RWPE2 (cell line): ENCODE measurements at regions not wholly inside any gene's neighbourhood (a gene's known extent, or its start where the extent isn't known, plus 50 kb on each side); places are given as distances from the start of the nearest gene placed in this dataset.
"Not testable (repeated sequence)": the region's sequence is repeated elsewhere in the genome, so short reads cannot be mapped to it uniquely, and the experiment has no call there.

ENCODE experiments used
- ATAC-seq: fragments of 200-7000 bp; cut with Tn5 transposase; 3 replicates; pipeline ENCODE4 v1.9.1; 2021; ENCODE audit warnings: low read depth
- DNase-seq: peaks from one replicate; pipeline ENCODE4 v3.0.0-alpha.2; 2020; ENCODE audit warnings: low spot score
- H3K27ac ChIP-seq: fragments of 450-650 bp; 2 replicates; pipeline ENCODE4 v1.5.1; 2017; ENCODE audit warnings: mild to moderate bottlenecking; ENCODE audit not compliant: poor library complexity, severe bottlenecking
- H3K27me3 ChIP-seq: fragments of 250-450 bp; sonication (Bioruptor Pico); 2 replicates; pipeline ENCODE4 v1.5.1; 2021; ENCODE audit warnings: mild to moderate bottlenecking, moderate library complexity; ENCODE audit not compliant: insufficient read depth, poor library complexity, severe bottlenecking
- H3K36me3 ChIP-seq: fragments of 250-450 bp; sonication (Bioruptor Pico); 2 replicates; pipeline ENCODE4 v1.5.1; 2020; ENCODE audit warnings: low read depth, mild to moderate bottlenecking, moderate library complexity
- H3K4me1 ChIP-seq: fragments of 250-450 bp; sonication (Bioruptor Pico); 2 replicates; pipeline ENCODE4 v1.5.1; 2021; ENCODE audit warnings: mild to moderate bottlenecking, moderate library complexity; ENCODE audit not compliant: insufficient read depth, poor library complexity, severe bottlenecking
- H3K4me3 ChIP-seq: fragments of 250-450 bp; sonication (Bioruptor Pico); 2 replicates; pipeline ENCODE4 v1.5.1; 2021; ENCODE audit warnings: mild to moderate bottlenecking, moderate library complexity; ENCODE audit not compliant: severe bottlenecking
- H3K9me3 ChIP-seq: fragments of 250-450 bp; sonication (Bioruptor Pico); 2 replicates; pipeline ENCODE4 v1.5.1; 2021; ENCODE audit warnings: mild to moderate bottlenecking, moderate library complexity; ENCODE audit not compliant: severe bottlenecking
- CTCF ChIP-seq: fragments of 450-650 bp; IDR thresholded peaks from one replicate; pipeline ENCODE4 v1.5.1; 2017; ENCODE audit warnings: mild to moderate bottlenecking, moderate library complexity; ENCODE audit not compliant: poor library complexity, severe bottlenecking

- DNase-seq, H3K9me3 ChIP-seq, ATAC-seq, H3K27me3 ChIP-seq, H3K4me1 ChIP-seq, H3K27ac ChIP-seq, H3K36me3 ChIP-seq, H3K4me3 ChIP-seq: not testable (repeated sequence)
Observed at GRCh38 chr3:5383486-5384263, 196.2 kb downstream of the EDEM1 start.

DNA sequence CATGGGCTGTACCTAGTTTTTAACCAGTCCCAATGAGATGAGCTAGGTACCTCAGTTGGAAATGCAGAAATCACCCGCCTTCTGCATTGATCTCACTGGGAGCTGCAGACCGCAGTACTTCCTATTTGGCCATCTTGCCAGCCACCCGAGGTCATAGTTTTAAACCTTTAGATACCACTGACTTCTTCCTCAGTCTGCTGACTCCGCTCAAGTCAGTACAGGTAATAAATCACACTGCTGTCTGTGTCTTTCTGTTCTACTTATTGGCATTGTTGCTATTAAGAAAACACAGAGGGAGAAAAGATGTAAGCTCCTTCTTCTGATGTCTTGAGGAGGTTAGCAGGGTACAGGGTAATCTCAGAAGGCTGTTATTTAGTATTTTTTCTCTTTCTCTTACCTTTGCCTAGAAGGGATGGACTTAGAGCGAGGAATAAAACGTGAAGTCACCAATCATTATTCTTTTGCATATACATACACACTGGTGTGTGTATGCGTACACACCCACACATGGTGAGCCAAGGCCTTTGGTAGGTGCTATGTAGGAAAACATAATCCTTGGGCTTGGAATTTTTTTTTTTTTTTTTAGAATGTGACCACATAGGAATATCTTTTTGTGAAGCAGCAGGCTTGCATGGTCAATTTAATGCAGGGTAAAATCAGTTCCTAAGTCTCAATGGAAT is 197.2 kb downstream of the EDEM1 start:
- Histone ChIP-seq H3K27ac (no peak overlapping the region), H3K36me3 (no peaks in the 10 kb centered on the region), H3K4me1 (peaks cover 14% of the 10 kb centered on the region), H3K27me3 (no peaks in the 10 kb centered on the region), H3K4me3 (no peak overlapping the region), H3K9me3 (no peaks in the 10 kb centered on the region)
- TF ChIP-seq CTCF: no peak
- no peak for ATAC-seq
- no peak for DNase-seq

GRCh38 chr3:5388091-5388490 is 200.6 kb downstream of the EDEM1 start:
- H3K4me3 ChIP-seq: no peak overlapping the region
- peaks cover 17% of the 10 kb centered on the region for H3K4me1 ChIP-seq
- DNase-seq (no peak), ATAC-seq (peak; percentile 50)
- H3K27me3 ChIP-seq: no peaks in the 10 kb centered on the region
- TF ChIP-seq CTCF: no peak
- H3K27ac ChIP-seq: peak overlapping the region; percentile 95
- H3K36me3 ChIP-seq: no peaks in the 10 kb centered on the region
- H3K9me3 ChIP-seq: no peaks in the 10 kb centered on the region

GRCh38 chr3:5389057-5389456 is 201.6 kb downstream of the EDEM1 start:
- ATAC-seq (peak; percentile 99), DNase-seq (peak; percentile 59)
- Histone ChIP-seq H3K27me3 (no peaks in the 10 kb centered on the region), H3K9me3 (no peaks in the 10 kb centered on the region), H3K4me1 (peaks cover 17% of the 10 kb centered on the region), H3K36me3 (no peaks in the 10 kb centered on the region), H3K27ac (peak overlapping the region; percentile 95), H3K4me3 (no peak overlapping the region)
- no peak for TF ChIP-seq CTCF

- peaks cover 17% of the 10 kb centered on the region for H3K4me1 ChIP-seq
- no peaks in the 10 kb centered on the region for H3K27me3 ChIP-seq
- ATAC-seq: no peak
- DNase-seq: no peak
- H3K36me3 ChIP-seq: no peaks in the 10 kb centered on the region
- H3K9me3 ChIP-seq: no peaks in the 10 kb centered on the region
- TF ChIP-seq CTCF: no peak
- peak overlapping the region; percentile 95 for H3K27ac ChIP-seq
- H3K4me3 ChIP-seq: no peak overlapping the region
Observed at GRCh38 chr3:5390221-5390620, 202.7 kb downstream of the EDEM1 start.
